ENCODE measurements at regions not wholly inside any gene's neighbourhood (a gene's known extent, or its start where the extent isn't known, plus 50 kb on each side); places are given as distances from the start of the nearest gene placed in this dataset.
"Not testable (repeated sequence)": the region's sequence is repeated elsewhere in the genome, so short reads cannot be mapped to it uniquely, and the experiment has no call there.

DNA sequence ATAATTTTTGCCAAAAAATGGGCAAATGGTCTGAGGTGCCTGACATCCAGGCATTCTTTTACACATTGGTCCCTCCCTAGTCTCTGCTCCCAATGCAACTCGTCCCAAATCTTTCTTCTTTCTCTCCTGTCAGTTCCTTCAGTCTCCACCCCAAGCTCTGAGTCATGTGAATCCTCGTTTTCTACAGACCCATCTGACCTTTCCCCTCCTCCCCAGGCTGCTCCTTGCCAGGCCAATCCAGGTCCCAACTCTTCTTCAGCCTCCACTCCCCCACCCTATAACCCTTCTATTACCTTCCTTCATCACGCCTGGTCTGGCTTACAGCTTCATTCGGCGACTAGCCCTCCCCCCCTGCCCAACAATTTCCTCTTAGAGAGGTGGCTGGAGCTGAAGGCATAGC is 55.3 kb downstream of the BBS10 start:
- in situ Hi-C loops (cut with MboI; ENCODE audit: low sequenced_read_pairs, unreplicated experiment); DNase-seq (ENCODE audit: low spot score): not testable (repeated sequence)

DNA sequence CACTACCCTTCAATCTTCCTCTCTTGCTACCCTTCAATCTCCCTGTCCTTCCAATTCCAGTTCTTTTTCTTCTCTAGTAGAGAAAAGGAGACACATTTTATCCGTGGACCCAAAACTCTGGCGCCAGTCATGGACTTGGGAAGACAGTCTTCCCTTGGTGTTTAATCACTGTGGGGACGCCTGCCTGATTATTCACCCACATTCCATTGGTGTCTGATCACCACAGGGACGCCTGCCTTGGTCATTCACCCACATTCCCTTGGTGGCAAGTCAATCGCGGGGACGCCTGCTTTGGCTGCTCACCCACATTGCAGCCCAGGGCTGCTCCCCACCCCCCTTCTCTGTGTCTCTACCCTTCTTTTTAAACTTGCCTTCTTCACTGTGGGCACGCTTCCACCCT is 55.9 kb downstream of the BBS10 start:
- DNase-seq (ENCODE audit: low spot score); in situ Hi-C loops (cut with MboI; ENCODE audit: low sequenced_read_pairs, unreplicated experiment): not testable (repeated sequence)

DNA sequence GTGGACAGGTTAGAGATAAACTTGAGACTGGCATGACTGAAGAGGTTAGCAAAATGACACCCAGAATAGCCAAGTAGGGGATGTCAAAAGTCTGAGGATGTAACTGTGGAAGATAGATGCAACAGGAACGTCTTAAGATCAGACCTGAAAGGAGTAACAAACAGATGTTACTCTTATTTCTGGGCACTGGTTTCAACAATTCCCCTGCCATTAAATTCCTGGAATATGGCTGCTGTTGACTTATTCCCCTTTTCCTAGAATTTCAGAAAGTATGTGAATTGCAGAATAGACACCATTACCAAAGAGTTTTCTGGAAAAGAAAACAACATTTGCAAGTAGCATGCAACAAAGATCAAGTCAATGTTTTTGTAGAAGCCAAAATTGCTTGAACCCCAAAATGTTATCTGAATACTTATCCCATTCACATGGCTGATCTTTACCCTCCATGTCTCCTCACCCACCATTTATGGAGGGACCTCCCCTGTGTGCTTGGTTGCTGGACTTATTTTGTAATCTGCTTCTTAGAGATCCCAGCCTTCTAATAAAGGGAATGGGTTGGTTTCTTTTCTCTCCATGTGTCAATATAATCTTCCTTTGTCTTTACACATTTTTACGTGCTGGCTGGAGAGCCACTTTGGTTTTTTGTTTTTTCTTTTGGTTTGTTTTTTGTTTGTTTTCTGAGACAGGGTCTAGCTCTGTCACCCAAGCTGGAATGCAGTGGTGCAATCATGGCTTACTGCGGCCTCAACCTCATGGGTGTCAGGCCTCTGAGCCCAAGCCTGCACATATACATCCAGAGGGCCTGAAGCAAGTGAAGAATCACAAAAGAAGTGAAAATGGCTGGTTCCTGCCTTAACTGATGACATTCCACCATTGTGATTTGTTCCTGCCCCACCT is 57.0 kb downstream of the BBS10 start:
- no peak for DNase-seq (ENCODE audit: low spot score)
- in situ Hi-C loops (cut with MboI; ENCODE audit: low sequenced_read_pairs, unreplicated experiment): no loop called here
- TF ChIP-seq CTCF (IDR thresholded peaks at IDR 0.05; ENCODE audit: borderline replicate concordance, control extremely low read depth, extremely low read depth, insufficient read depth, missing control alignments): no peak

- in situ Hi-C loops (cut with MboI; ENCODE audit: low sequenced_read_pairs, unreplicated experiment): no loop called here
- DNase-seq (ENCODE audit: low spot score): no peak
- TF ChIP-seq CTCF (IDR thresholded peaks at IDR 0.05; ENCODE audit: borderline replicate concordance, control extremely low read depth, extremely low read depth, insufficient read depth, missing control alignments): no peak
Observed at GRCh38 chr12:76288218-76288617, 60.0 kb downstream of the BBS10 start.

DNA sequence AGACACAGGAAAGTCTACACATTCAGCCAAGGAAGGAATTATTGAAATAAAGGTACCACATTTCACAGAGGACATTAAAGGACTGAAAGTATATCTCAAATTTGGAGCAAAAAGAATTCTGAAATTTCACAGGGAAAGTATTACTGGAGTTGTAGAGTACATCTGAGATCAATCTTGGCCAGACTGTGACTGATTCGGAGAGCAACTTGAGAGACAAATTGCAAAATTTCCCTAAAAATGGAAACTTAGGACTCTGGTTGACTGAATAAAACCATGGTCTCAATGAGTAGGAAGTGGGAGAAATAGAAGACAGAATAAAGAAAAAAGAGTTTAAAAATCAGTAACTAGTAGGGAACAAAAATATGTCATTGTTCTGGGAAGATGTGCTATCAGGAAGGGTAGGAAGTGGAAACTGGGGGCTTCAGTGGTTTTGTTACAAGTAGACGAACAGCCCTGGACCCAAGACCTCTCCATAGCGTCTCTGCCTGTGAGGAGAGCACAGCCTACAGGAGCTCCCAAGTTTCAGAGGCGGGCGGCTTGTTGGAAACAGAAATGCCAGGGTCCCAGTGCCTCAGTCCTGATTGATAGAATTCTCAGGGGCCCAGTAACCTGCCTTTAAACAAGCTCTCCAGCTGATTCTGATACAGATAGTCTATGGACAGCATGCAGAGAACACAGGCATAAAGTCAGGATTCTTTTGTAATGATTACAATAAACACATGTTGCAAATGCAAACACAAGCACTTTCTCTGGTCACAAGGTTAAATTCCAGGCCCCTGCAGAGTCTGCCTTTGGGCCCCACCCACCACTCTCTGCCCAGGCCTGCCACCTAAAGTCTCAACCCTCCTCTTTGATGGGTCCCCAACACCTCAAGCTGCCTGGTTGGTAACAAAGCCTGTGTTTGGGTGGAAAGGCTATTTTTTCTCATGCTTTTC is 63.1 kb downstream of the BBS10 start:
- in situ Hi-C loops (cut with MboI; ENCODE audit: low sequenced_read_pairs, unreplicated experiment): no loop called here
- TF ChIP-seq CTCF (IDR thresholded peaks at IDR 0.05; ENCODE audit: borderline replicate concordance, control extremely low read depth, extremely low read depth, insufficient read depth, missing control alignments): no peak

GRCh38 chr12:76282744-76283143 is 65.5 kb downstream of the BBS10 start:
- in situ Hi-C loops (cut with MboI; ENCODE audit: low sequenced_read_pairs, unreplicated experiment): no loop called here
- no peak for DNase-seq (ENCODE audit: low spot score)
- no peak for TF ChIP-seq CTCF (IDR thresholded peaks at IDR 0.05; ENCODE audit: borderline replicate concordance, control extremely low read depth, extremely low read depth, insufficient read depth, missing control alignments)

More for the DNA sequence above, 63.1 kb downstream of the BBS10 start:
- no peak for DNase-seq (ENCODE audit: low spot score)

- in situ Hi-C loops (cut with MboI; ENCODE audit: low sequenced_read_pairs, unreplicated experiment): no loop called here
- no peak for TF ChIP-seq CTCF (IDR thresholded peaks at IDR 0.05; ENCODE audit: borderline replicate concordance, control extremely low read depth, extremely low read depth, insufficient read depth, missing control alignments)
- DNase-seq (ENCODE audit: low spot score): no peak
Observed at GRCh38 chr12:76277480-76277879, 70.7 kb downstream of the BBS10 start.
